Spinal cord (tissue), 9 donors: ENCODE measurements at regions not wholly inside any gene's neighbourhood (a gene's known extent, or its start where the extent isn't known, plus 50 kb on each side); places are given as distances from the start of the nearest gene placed in this dataset.

ENCODE experiments used
- DNase-seq, 6 donors: peaks; one replicate each; pipeline versions ENCODE4 v3.0.0 to v3.0.0-alpha.2; 2013 to 2015; ENCODE audit warnings: low spot score in 6 of 6, low read depth in 4 of 6
- H3K27ac ChIP-seq: one replicate; pipeline ENCODE4 v1.5.1; 2013; ENCODE audit warnings: low read depth, low read length, control low read depth
- H3K27me3 ChIP-seq: one replicate; pipeline ENCODE4 v1.6.1; 2013; ENCODE audit warnings: low read length; ENCODE audit not compliant: control insufficient read depth, insufficient read depth
- H3K36me3 ChIP-seq: one replicate; pipeline ENCODE4 v1.6.1; 2013; ENCODE audit warnings: low read length; ENCODE audit not compliant: control insufficient read depth, insufficient read depth
- H3K4me1 ChIP-seq: one replicate; pipeline ENCODE4 v1.6.1; 2013; ENCODE audit warnings: low read length; ENCODE audit not compliant: control insufficient read depth, insufficient read depth
- H3K4me3 ChIP-seq: one replicate; pipeline ENCODE4 v1.5.1; 2013; ENCODE audit warnings: low read depth, low read length, control low read depth
- H3K9me3 ChIP-seq: one replicate; pipeline ENCODE4 v1.6.1; 2013; ENCODE audit warnings: low read length; ENCODE audit not compliant: control insufficient read depth, insufficient read depth
- WGBS: methylation state at CpG from one replicate; pipeline ENCODE4 v1.1.5; 2013; ENCODE audit warnings: missing lambda C conversion rate; ENCODE audit not compliant: insufficient coverage; 5-methylcytosine and 5-hydroxymethylcytosine counted together
- donor health status: healthy.

GRCh38 chr20:53706466-53707370 lies 113.1 kb upstream of the ZNF217 start:
- WGBS: 59% methylated on average over 6 of the region's 6 CpGs
- H3K27me3 ChIP-seq: no peaks in the 10 kb centered on the region
- H3K27ac ChIP-seq: peak overlapping the region; percentile 15
- peak in 3 of 6 donors; percentile 7 to 83 (median 50) for DNase-seq
- H3K9me3 ChIP-seq: no peaks in the 10 kb centered on the region
- no peaks in the 10 kb centered on the region for H3K36me3 ChIP-seq
- no peak overlapping the region for H3K4me3 ChIP-seq
- no peaks in the 10 kb centered on the region for H3K4me1 ChIP-seq

GRCh38 chr20:53706008-53706465 lies 112.4 kb upstream of the ZNF217 start:
- H3K27ac ChIP-seq: no peak overlapping the region
- H3K27me3 ChIP-seq: no peaks in the 10 kb centered on the region
- no peak for DNase-seq
- H3K4me3 ChIP-seq: no peak overlapping the region
- H3K9me3 ChIP-seq: no peaks in the 10 kb centered on the region
- no peaks in the 10 kb centered on the region for H3K4me1 ChIP-seq
- H3K36me3 ChIP-seq: no peaks in the 10 kb centered on the region
- no CpG with 5 or more reads among the region's 2 CpGs for WGBS

GRCh38 chr20:53702617-53703016 lies 109.0 kb upstream of the ZNF217 start:
- H3K4me3 ChIP-seq: no peak overlapping the region
- no peak for DNase-seq
- H3K4me1 ChIP-seq: no peaks in the 10 kb centered on the region
- H3K27ac ChIP-seq: no peak overlapping the region
- WGBS: 100% methylated on average over 4 of the region's 10 CpGs
- no peaks in the 10 kb centered on the region for H3K36me3 ChIP-seq
- no peaks in the 10 kb centered on the region for H3K27me3 ChIP-seq
- no peaks in the 10 kb centered on the region for H3K9me3 ChIP-seq

- Histone ChIP-seq H3K4me3 (no peak overlapping the region), H3K4me1 (no peaks in the 10 kb centered on the region), H3K36me3 (no peaks in the 10 kb centered on the region), H3K27ac (no peak overlapping the region), H3K9me3 (no peaks in the 10 kb centered on the region), H3K27me3 (no peaks in the 10 kb centered on the region)
- peak in 1 of 6 donors; percentile 14 for DNase-seq
Measured at GRCh38 chr20:53699906-53700305, 106.3 kb upstream of the ZNF217 start.

- DNase-seq: no peak
- Histone ChIP-seq H3K27ac (no peak overlapping the region), H3K27me3 (no peaks in the 10 kb centered on the region), H3K9me3 (no peaks in the 10 kb centered on the region), H3K4me3 (no peak overlapping the region), H3K36me3 (no peaks in the 10 kb centered on the region), H3K4me1 (no peaks in the 10 kb centered on the region)
- WGBS: 73% methylated on average over 2 of the region's 3 CpGs
Measured at GRCh38 chr20:53699085-53699674, 105.5 kb upstream of the ZNF217 start.

GRCh38 chr20:53698371-53698978 lies 104.8 kb upstream of the ZNF217 start:
- 95% methylated on average over 5 of the region's 10 CpGs for WGBS
- H3K36me3 ChIP-seq: no peaks in the 10 kb centered on the region
- no peak overlapping the region for H3K27ac ChIP-seq
- DNase-seq: no peak
- H3K27me3 ChIP-seq: no peaks in the 10 kb centered on the region
- no peaks in the 10 kb centered on the region for H3K4me1 ChIP-seq
- no peak overlapping the region for H3K4me3 ChIP-seq
- no peaks in the 10 kb centered on the region for H3K9me3 ChIP-seq

GRCh38 chr20:53695797-53696527 lies 102.3 kb upstream of the ZNF217 start:
- H3K4me1 ChIP-seq: peaks cover 3% of the 10 kb centered on the region
- H3K27me3 ChIP-seq: no peaks in the 10 kb centered on the region
- H3K27ac ChIP-seq: no peak overlapping the region
- no peaks in the 10 kb centered on the region for H3K9me3 ChIP-seq
- H3K4me3 ChIP-seq: no peak overlapping the region
- no peaks in the 10 kb centered on the region for H3K36me3 ChIP-seq
- no peak for DNase-seq
- 100% methylated on average over 1 of the region's 8 CpGs for WGBS

GRCh38 chr20:53693262-53693871 lies 99.7 kb upstream of the ZNF217 start:
- WGBS: 93% methylated on average over 5 of the region's 17 CpGs
- no peak for DNase-seq
- H3K4me1 ChIP-seq: peaks cover 3% of the 10 kb centered on the region
- H3K9me3 ChIP-seq: no peaks in the 10 kb centered on the region
- no peak overlapping the region for H3K27ac ChIP-seq
- no peaks in the 10 kb centered on the region for H3K27me3 ChIP-seq
- H3K4me3 ChIP-seq: no peak overlapping the region
- no peaks in the 10 kb centered on the region for H3K36me3 ChIP-seq

GRCh38 chr20:53692465-53693067 lies 98.9 kb upstream of the ZNF217 start:
- Histone ChIP-seq H3K4me3 (no peak overlapping the region), H3K4me1 (peaks cover 3% of the 10 kb centered on the region), H3K27me3 (no peaks in the 10 kb centered on the region), H3K27ac (no peak overlapping the region), H3K9me3 (no peaks in the 10 kb centered on the region), H3K36me3 (no peaks in the 10 kb centered on the region)
- WGBS: 51% methylated on average over 7 of the region's 10 CpGs
- DNase-seq: peak in 4 of 6 donors; percentile 31 to 76 (median 49)
